GM12878 (cell line): ENCODE measurements at regions not wholly inside any gene's neighbourhood (a gene's known extent, or its start where the extent isn't known, plus 50 kb on each side); places are given as distances from the start of the nearest gene placed in this dataset.

Experiments used
- ATAC-seq: fragments of 200-7000 bp; cut with Tn5 transposase; 3 replicates; pipeline ENCODE4 v1.9.1; 2020; ENCODE audit warnings: mild to moderate bottlenecking, moderate library complexity
- BruUV-seq: library from RNA; stranded (reverse); fragments of 400-500 nt; replicated peaks from 2 replicates; lab custom pipeline; 2021; lab: Mats Ljungman, UMichigan
- CTCF ChIA-PET: fragments of 300-600 bp; sonication (Branson Sonifier 250); formaldehyde crosslinking; extraction: SDS; loops from one replicate; lab custom pipeline; 2021; ENCODE audit warnings: inconsistent platforms; lab: Yijun Ruan, JAX
- POLR2A ChIA-PET: fragments of 350-600 bp; formaldehyde crosslinking; extraction: SDS; loops from one replicate; lab custom pipeline; 2021; ENCODE audit warnings: inconsistent platforms; lab: Charles Lee
- RAD21 ChIA-PET: fragments of 300-600 bp; sonication (Branson Sonifier 250); formaldehyde crosslinking; loops from one replicate; lab custom pipeline; 2023; ENCODE audit warnings: antibody characterized with exemption; ENCODE audit not compliant: unreplicated experiment; lab: Charles Lee
- SMC1A ChIA-PET: fragments of 300-600 bp; sonication (Branson Sonifier 250); formaldehyde crosslinking; loops from one replicate; lab custom pipeline; 2023; ENCODE audit not compliant: unreplicated experiment, uncharacterized antibody; lab: Charles Lee
- DNase-seq: peaks from one replicate; pipeline ENCODE4 v3.0.0-alpha.2; 2011; ENCODE audit warnings: low read depth, low spot score
- FAIRE-seq: peaks from 3 replicates; lab custom pipeline; 2011; peaks lifted over from hg19 to GRCh38; lab: Jason Lieb, UNC
- H2AFZ ChIP-seq: 2 replicates; pipeline ENCODE4 v1.6.0; 2011; ENCODE audit warnings: low read depth, low read length, control low read depth; ENCODE audit not compliant: control insufficient read depth
- H3K27ac ChIP-seq: 2 replicates; pipeline ENCODE4 v1.5.1; 2011; ENCODE audit warnings: control low read depth; ENCODE audit not compliant: control insufficient read depth, insufficient read depth
- H3K27me3 ChIP-seq, 2 experiments: replicated peaks in 1 of 2; 2 replicates each; pipeline versions ENCODE4 v1.6.0 to v1.6.1; 2011; ENCODE audit warnings: low read length in 1 of 2; ENCODE audit not compliant: control insufficient read depth in 2 of 2, insufficient read depth in 2 of 2
- H3K36me3 ChIP-seq, 2 experiments: 2 replicates each; pipeline ENCODE4 v1.5.1; 2011; ENCODE audit warnings: low read length in 1 of 2; ENCODE audit not compliant: control insufficient read depth in 2 of 2, insufficient read depth in 2 of 2
- H3K4me1 ChIP-seq: 2 replicates; pipeline ENCODE4 v1.6.1; 2011; ENCODE audit warnings: mild to moderate bottlenecking, low read length, moderate library complexity, mixed read lengths; ENCODE audit not compliant: control insufficient read depth, insufficient read depth
- H3K4me2 ChIP-seq: 2 replicates; pipeline ENCODE4 v1.6.0; 2011; ENCODE audit warnings: control low read depth; ENCODE audit not compliant: control insufficient read depth, insufficient read depth
- H3K4me3 ChIP-seq: fragments of 200-600 bp; sonication (generic); 2 replicates; pipeline ENCODE4 v1.5.1; 2016
- H3K79me2 ChIP-seq: 2 replicates; pipeline ENCODE4 v1.6.0; 2011; ENCODE audit warnings: low read length; ENCODE audit not compliant: control insufficient read depth, insufficient read depth
- H3K9ac ChIP-seq: 2 replicates; pipeline ENCODE4 v1.8.0; 2011; ENCODE audit warnings: low read length, control low read depth, mixed read lengths; ENCODE audit not compliant: control insufficient read depth, insufficient read depth
- H3K9me3 ChIP-seq: replicated peaks from 3 replicates; pipeline ENCODE4 v1.5.1; 2011; ENCODE audit warnings: mild to moderate bottlenecking, low read length; ENCODE audit not compliant: control insufficient read depth, insufficient read depth
- H4K20me1 ChIP-seq: 2 replicates; pipeline ENCODE4 v1.6.0; 2011; ENCODE audit not compliant: control insufficient read depth, insufficient read depth
- DPF2 ChIP-seq: fragments of 450-650 bp; IDR thresholded peaks from 2 replicates; pipeline ENCODE4 v1.6.1; 2017; ENCODE audit warnings: mild to moderate bottlenecking
- EED ChIP-seq: sonication (generic); IDR thresholded peaks from 2 replicates; pipeline ENCODE4 v1.6.1; 2016; ENCODE audit warnings: antibody characterized with exemption, low read depth
- ETV6 ChIP-seq, 2 experiments: fragments of 450-650 bp in 1 of 2; IDR thresholded peaks in 1 of 2; conservative IDR thresholded peaks in 1 of 2; 2 replicates each; pipeline ENCODE4 v1.6.1; 2014; ENCODE audit warnings: antibody characterized with exemption in 1 of 2, borderline replicate concordance in 1 of 2, low read depth in 1 of 2, mild to moderate bottlenecking in 1 of 2, moderate library complexity in 1 of 2
- HCFC1 ChIP-seq: fragments of 150-350 bp; IDR thresholded peaks from 2 replicates; pipeline ENCODE4 v1.6.1; 2014; ENCODE audit warnings: low read length
- IKZF1 ChIP-seq: fragments of 450-650 bp; conservative IDR thresholded peaks from 2 replicates; pipeline ENCODE4 v1.6.1; 2017; ENCODE audit warnings: antibody characterized with exemption, mild to moderate bottlenecking
- NFYA ChIP-seq: IDR thresholded peaks from 2 replicates; pipeline ENCODE4 v1.6.1; 2011; ENCODE audit warnings: low read depth, mild to moderate bottlenecking, low read length, improper control_type of control experiment, borderline replicate concordance
- NR2C1 ChIP-seq: fragments of 450-650 bp; IDR thresholded peaks from 2 replicates; pipeline ENCODE4 v1.6.1; 2017; ENCODE audit warnings: antibody characterized with exemption, mild to moderate bottlenecking, moderate library complexity
- NRF1 ChIP-seq: conservative IDR thresholded peaks from 2 replicates; pipeline ENCODE4 v1.6.1; 2011; ENCODE audit warnings: mild to moderate bottlenecking, low read depth, low read length, improper control_type of control experiment
- POLR2A ChIP-seq: IDR thresholded peaks from 2 replicates; pipeline ENCODE4 v1.6.1; 2011; ENCODE audit warnings: low read depth, mild to moderate bottlenecking, low read length
- RAD21 ChIP-seq: IDR thresholded peaks from 2 replicates; pipeline ENCODE4 v1.6.1; 2011; ENCODE audit warnings: mild to moderate bottlenecking, low read depth, low read length, moderate library complexity; ENCODE audit not compliant: insufficient read depth
- RBBP5 ChIP-seq: fragments of 200-600 bp; sonication (generic); conservative IDR thresholded peaks from 2 replicates; pipeline ENCODE4 v1.6.1; 2016
- SIN3A ChIP-seq: IDR thresholded peaks from 2 replicates; pipeline ENCODE4 v1.6.1; 2012; ENCODE audit warnings: low read depth, low read length, improper control_type of control experiment
- TCF7 ChIP-seq: IDR thresholded peaks from 2 replicates; pipeline ENCODE4 v1.6.1; 2014; ENCODE audit warnings: antibody characterized with exemption, borderline replicate concordance
- YY1 ChIP-seq: IDR thresholded peaks from 2 replicates; pipeline ENCODE4 v1.6.1; 2011; ENCODE audit warnings: low read depth, mild to moderate bottlenecking, low read length
- ZBED1 ChIP-seq: IDR thresholded peaks from 2 replicates; pipeline ENCODE4 v1.6.1; 2016; ENCODE audit warnings: borderline replicate concordance
- WGBS: methylation state at CpG from one replicate; pipeline ENCODE4 v1.1.6; 2016; ENCODE audit warnings: low lambda C conversion rate; ENCODE audit not compliant: insufficient replicate concordance, insufficient coverage; ENCODE audit errors: missing lambda C conversion rate; 5-methylcytosine and 5-hydroxymethylcytosine counted together
- in situ Hi-C: fragments of 300-500 bp; cut with MboI; formaldehyde crosslinking; loops from 9 replicates; pipeline ENCODE4 v1.14.3; 2018; ENCODE audit warnings: mixed read lengths
- intact Hi-C: fragments of 100-400 bp; cut with micrococcal nuclease; formaldehyde crosslinking; loops from one replicate; pipeline ENCODE4 v1.14.2; 2022; ENCODE audit not compliant: unreplicated experiment
- TF ChIP-seq, protein P1 (sequence below): IDR thresholded peaks from 2 replicates; pipeline ENCODE4 v1.6.1; 2011; ENCODE audit warnings: low read depth, low read length, improper control_type of control experiment, borderline replicate concordance
- TF ChIP-seq, protein P2 (sequence below): IDR thresholded peaks from 2 replicates; pipeline ENCODE4 v1.6.1; 2012; ENCODE audit warnings: low read depth, low read length, improper control_type of control experiment
- TF ChIP-seq, protein P3 (sequence below): fragments of 450-650 bp; IDR thresholded peaks from 2 replicates; pipeline ENCODE4 v1.6.1; 2017; ENCODE audit warnings: borderline replicate concordance
- TF ChIP-seq, protein P4 (sequence below): fragments of 450-650 bp; formaldehyde crosslinking; IDR thresholded peaks from 2 replicates; pipeline ENCODE4 v1.5.0; 2022; ENCODE audit warnings: mild to moderate bottlenecking, missing genetic modification characterization

DNA sequence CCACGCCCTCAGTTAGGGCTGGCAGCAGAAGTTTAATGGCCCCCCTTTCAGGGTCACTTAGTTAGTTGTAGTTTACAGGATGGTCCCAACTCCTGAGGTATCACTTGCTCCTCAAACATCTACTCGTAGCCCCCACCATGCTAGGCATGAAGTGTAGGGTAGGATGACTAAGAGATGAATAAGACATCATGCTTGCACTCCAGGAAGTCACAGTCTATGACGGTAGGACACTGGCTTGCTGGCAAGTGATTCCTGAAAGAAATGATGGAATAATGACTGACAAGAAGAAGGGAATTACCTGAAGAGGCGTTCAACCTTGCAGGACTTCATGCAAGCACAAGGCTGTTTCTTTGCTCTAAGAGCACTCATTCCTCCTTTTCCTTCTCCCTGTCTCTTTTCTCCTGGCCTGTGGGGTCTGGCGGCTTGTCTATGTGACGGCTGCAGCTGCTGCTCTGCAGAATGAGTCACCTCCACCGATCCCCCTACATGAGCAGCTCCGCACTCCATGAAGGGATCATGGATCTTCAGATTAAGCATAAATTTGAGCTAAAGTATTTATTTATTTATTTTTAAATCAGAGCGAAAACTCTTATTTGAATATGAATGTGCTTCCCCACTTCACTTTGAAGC lies 82.9 kb upstream of the BOC start (continued):
- TF ChIP-seq TCF7: no peak
- TF ChIP-seq, protein P1, sequence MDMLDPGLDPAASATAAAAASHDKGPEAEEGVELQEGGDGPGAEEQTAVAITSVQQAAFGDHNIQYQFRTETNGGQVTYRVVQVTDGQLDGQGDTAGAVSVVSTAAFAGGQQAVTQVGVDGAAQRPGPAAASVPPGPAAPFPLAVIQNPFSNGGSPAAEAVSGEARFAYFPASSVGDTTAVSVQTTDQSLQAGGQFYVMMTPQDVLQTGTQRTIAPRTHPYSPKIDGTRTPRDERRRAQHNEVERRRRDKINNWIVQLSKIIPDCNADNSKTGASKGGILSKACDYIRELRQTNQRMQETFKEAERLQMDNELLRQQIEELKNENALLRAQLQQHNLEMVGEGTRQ: no peak
- no peak for TF ChIP-seq ETV6 (conservative IDR thresholded peaks at IDR 0.05 in 1 of 2, IDR thresholded peaks at IDR 0.05 in 1 of 2; ENCODE audit: borderline replicate concordance in 1 of 2, low read depth in 1 of 2)
- TF ChIP-seq, protein P2, sequence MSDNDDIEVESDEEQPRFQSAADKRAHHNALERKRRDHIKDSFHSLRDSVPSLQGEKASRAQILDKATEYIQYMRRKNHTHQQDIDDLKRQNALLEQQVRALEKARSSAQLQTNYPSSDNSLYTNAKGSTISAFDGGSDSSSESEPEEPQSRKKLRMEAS: no peak
- TF ChIP-seq, all 136 proteins: peak for 0

DNA sequence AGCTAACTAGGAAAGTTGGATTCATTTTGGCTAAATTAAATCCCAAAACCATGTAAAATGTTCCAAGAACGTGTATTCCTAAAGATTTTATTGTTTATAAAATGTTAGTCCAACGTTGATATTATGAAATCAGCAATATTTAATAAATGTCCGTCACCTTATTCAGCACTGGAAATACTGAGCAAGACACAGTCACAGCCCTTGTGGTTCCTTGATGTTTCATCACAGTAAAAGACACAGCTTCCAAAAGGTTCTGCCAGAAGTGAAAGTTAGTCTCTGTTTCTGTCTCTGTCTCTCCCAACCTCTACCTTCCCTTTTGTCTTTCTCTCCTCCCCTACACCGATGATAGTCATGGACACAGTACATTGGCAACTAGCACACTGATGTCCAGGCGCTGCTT lies 82.2 kb upstream of the BOC start:
- FAIRE-seq: no peak
- BruUV-seq: no TSS peak
- H4K20me1 ChIP-seq: no peaks in the 10 kb centered on the region
- H3K36me3 ChIP-seq: no peaks in the 10 kb centered on the region
- ChIA-PET SMC1A (interaction anchor here (1.4 kb wide), 1 partner anchor 12 kb away, joined by 5 read pairs; no protein-coding TSS in a partner anchor), RAD21 (no interaction called here), CTCF (no interaction called here), POLR2A (no interaction called here)
- ATAC-seq: no peak
- no peak for DNase-seq
- H3K79me2 ChIP-seq: no peaks in the 10 kb centered on the region
- no peaks in the 10 kb centered on the region for H3K9me3 ChIP-seq
- H3K4me3 ChIP-seq: no peak overlapping the region
- no peak overlapping the region for H3K9ac ChIP-seq
- in situ Hi-C loops: no loop called here
- H3K27ac ChIP-seq: no peak overlapping the region
- 52% methylated on average over 5 of the region's 5 CpGs for WGBS
- H3K4me1 ChIP-seq: no peaks in the 10 kb centered on the region
- H3K27me3 ChIP-seq: no peaks in the 10 kb centered on the region; a peak in 1 of 4 replicates
- no peak overlapping the region for H3K4me2 ChIP-seq
- no peak overlapping the region for H2AFZ ChIP-seq
- intact Hi-C loops: no loop called here
- TF ChIP-seq YY1 (no peak), EED (no peak), SIN3A (no peak), DPF2 (no peak), NRF1 (no peak), HCFC1 (no peak), RAD21 (no peak), ZBED1 (no peak), IKZF1 (no peak), NFYA (no peak), NR2C1 (no peak), RBBP5 (no peak), POLR2A (no peak)
- TF ChIP-seq, protein P3, sequence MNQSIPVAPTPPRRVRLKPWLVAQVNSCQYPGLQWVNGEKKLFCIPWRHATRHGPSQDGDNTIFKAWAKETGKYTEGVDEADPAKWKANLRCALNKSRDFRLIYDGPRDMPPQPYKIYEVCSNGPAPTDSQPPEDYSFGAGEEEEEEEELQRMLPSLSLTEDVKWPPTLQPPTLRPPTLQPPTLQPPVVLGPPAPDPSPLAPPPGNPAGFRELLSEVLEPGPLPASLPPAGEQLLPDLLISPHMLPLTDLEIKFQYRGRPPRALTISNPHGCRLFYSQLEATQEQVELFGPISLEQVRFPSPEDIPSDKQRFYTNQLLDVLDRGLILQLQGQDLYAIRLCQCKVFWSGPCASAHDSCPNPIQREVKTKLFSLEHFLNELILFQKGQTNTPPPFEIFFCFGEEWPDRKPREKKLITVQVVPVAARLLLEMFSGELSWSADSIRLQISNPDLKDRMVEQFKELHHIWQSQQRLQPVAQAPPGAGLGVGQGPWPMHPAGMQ: no peak
- TF ChIP-seq, protein P4, sequence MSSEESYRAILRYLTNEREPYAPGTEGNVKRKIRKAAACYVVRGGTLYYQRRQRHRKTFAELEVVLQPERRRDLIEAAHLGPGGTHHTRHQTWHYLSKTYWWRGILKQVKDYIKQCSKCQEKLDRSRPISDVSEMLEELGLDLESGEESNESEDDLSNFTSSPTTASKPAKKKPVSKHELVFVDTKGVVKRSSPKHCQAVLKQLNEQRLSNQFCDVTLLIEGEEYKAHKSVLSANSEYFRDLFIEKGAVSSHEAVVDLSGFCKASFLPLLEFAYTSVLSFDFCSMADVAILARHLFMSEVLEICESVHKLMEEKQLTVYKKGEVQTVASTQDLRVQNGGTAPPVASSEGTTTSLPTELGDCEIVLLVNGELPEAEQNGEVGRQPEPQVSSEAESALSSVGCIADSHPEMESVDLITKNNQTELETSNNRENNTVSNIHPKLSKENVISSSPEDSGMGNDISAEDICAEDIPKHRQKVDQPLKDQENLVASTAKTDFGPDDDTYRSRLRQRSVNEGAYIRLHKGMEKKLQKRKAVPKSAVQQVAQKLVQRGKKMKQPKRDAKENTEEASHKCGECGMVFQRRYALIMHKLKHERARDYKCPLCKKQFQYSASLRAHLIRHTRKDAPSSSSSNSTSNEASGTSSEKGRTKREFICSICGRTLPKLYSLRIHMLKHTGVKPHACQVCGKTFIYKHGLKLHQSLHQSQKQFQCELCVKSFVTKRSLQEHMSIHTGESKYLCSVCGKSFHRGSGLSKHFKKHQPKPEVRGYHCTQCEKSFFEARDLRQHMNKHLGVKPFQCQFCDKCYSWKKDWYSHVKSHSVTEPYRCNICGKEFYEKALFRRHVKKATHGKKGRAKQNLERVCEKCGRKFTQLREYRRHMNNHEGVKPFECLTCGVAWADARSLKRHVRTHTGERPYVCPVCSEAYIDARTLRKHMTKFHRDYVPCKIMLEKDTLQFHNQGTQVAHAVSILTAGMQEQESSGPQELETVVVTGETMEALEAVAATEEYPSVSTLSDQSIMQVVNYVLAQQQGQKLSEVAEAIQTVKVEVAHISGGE (CRISPR knock-in tag): no peak
